GM12872 (cell line): ENCODE measurements at regions not wholly inside any gene's neighbourhood (a gene's known extent, or its start where the extent isn't known, plus 50 kb on each side); places are given as distances from the start of the nearest gene placed in this dataset.

ENCODE experiments used
- CTCF ChIP-seq: IDR thresholded peaks from 3 replicates; pipeline ENCODE4 v1.5.1; 2011; ENCODE audit warnings: low read depth, mild to moderate bottlenecking, low read length, moderate library complexity; ENCODE audit not compliant: insufficient read depth

- TF ChIP-seq CTCF = no peak
Measured at GRCh38 chr20:48181261-48181935, 396.1 kb upstream of the SULF2 start.

GRCh38 chr20:48180618-48181017 lies 395.3 kb upstream of the SULF2 start:
- TF ChIP-seq CTCF = no peak

- no peak for TF ChIP-seq CTCF
Measured at GRCh38 chr20:48180024-48180423, 394.7 kb upstream of the SULF2 start.

- TF ChIP-seq CTCF = no peak
Measured at GRCh38 chr20:48178633-48179032, 393.4 kb upstream of the SULF2 start.

GRCh38 chr20:48177058-48177457 lies 391.8 kb upstream of the SULF2 start:
- TF ChIP-seq CTCF = no peak

GRCh38 chr20:48176139-48176538 lies 390.9 kb upstream of the SULF2 start:
- TF ChIP-seq CTCF = no peak

GRCh38 chr20:48175261-48175660 lies 390.0 kb upstream of the SULF2 start:
- no peak for TF ChIP-seq CTCF

GRCh38 chr20:48172357-48172702 lies 387.0 kb upstream of the SULF2 start:
- no peak for TF ChIP-seq CTCF
